HG03139 (cell line): ENCODE measurements at regions not wholly inside any gene's neighbourhood (a gene's known extent, or its start where the extent isn't known, plus 50 kb on each side); places are given as distances from the start of the nearest gene placed in this dataset.
"Not testable (repeated sequence)": the region's sequence is repeated elsewhere in the genome, so short reads cannot be mapped to it uniquely, and the experiment has no call there.

Source experiments
- ATAC-seq: cut with Tn5 transposase; IDR thresholded peaks from one replicate; pipeline ENCODE4 v1.9.1; 2021; ENCODE audit not compliant: unreplicated experiment

DNA sequence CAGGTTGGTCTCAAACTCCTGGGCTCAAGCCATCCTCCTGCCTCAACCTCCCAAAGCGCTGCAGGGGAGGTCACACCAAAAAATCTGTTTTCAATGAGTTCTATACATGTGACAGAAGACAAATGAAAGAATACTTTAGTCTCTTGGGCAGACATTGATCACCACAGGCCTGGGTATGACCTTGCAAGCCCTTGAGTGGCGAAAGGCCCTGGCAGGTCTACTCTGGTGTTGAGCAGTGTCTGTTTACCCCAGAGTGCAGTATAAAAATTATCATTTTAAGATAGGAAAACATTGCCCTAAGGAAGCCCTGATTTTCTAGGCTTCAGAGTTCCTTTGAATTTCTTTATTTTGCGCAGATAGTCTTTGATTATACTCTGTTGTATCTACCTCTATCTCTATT lies 61.6 kb upstream of the GBE1 start:
- ATAC-seq: no peak

DNA sequence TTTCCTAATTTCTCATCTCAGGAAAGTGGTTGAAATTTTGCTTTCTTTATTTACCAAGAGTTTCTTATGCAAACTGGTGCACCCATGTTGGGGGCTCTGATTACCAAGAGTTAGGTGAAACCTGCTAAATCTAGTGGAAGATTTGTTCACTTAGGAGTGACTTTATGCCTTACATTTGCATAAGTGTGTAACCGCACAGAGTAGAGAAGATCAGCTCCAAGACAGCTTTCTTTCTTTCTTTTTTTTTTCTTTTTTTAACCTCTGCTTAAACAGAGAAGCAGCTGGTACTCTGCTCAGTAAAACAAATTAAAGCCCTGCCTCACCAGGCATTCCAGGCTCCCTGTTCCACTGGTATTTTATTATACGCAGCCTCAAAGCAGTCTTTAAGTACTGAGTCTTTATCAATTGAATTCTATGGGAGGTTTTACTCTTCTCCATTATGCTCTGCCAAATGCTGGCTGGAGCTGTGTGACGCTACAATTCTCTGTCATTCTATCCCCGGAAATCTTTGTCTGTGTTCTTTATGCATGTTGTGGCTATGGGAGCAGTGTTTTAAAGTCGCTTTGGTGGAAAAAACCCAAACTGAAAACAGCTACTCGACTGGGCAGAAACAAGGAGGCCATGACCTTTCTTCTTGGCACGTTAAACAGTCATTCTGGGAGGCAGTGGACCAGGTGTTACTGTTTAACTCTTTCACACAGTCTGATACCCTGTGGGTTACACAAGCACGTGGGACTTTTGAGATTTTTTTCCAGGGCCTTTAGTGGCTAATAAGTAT lies 55.2 kb upstream of the GBE1 start:
- ATAC-seq: peak; percentile 98

GRCh38 chr3:81812098-81812497 lies 50.7 kb upstream of the GBE1 start:
- ATAC-seq: not testable (repeated sequence)
